Calu3 (cell line): ENCODE measurements at regions not wholly inside any gene's neighbourhood (a gene's known extent, or its start where the extent isn't known, plus 50 kb on each side); places are given as distances from the start of the nearest gene placed in this dataset.

ENCODE experiments used
- BruUV-seq: library from RNA; stranded (reverse); fragments of 400-500 nt; replicated peaks from 2 replicates; lab custom pipeline; 2021; lab: Mats Ljungman, UMichigan
- CTCF ChIA-PET: fragments of 300-600 bp; sonication (Branson Sonifier 250); formaldehyde crosslinking; loops from one replicate; lab custom pipeline; 2022; ENCODE audit warnings: antibody characterized with exemption; lab: Charles Lee
- DNase-seq: peaks from one replicate; pipeline ENCODE4 v3.0.0; 2022
- H3K27ac Mint-ChIP-seq: one replicate; pipeline ENCODE4 v1.8.0; 2022; ENCODE audit warnings: mixed read lengths; ENCODE audit not compliant: unreplicated experiment
- H3K27me3 Mint-ChIP-seq: one replicate; pipeline ENCODE4 v1.8.0; 2022; ENCODE audit warnings: mixed read lengths; ENCODE audit not compliant: unreplicated experiment
- H3K36me3 Mint-ChIP-seq: one replicate; pipeline ENCODE4 v1.8.0; 2022; ENCODE audit warnings: mild to moderate bottlenecking, moderate library complexity, mixed read lengths; ENCODE audit not compliant: insufficient read depth, unreplicated experiment
- H3K4me1 Mint-ChIP-seq: one replicate; pipeline ENCODE4 v1.8.0; 2022; ENCODE audit warnings: mild to moderate bottlenecking, low read depth, mixed read lengths; ENCODE audit not compliant: unreplicated experiment
- H3K4me3 Mint-ChIP-seq: one replicate; pipeline ENCODE4 v1.8.0; 2022; ENCODE audit warnings: mild to moderate bottlenecking, low read depth, moderate library complexity, mixed read lengths; ENCODE audit not compliant: unreplicated experiment
- H3K9me3 Mint-ChIP-seq: one replicate; pipeline ENCODE4 v1.8.0; 2022; ENCODE audit warnings: low read depth, mixed read lengths; ENCODE audit not compliant: unreplicated experiment
- intact Hi-C: fragments of 100-400 bp; cut with micrococcal nuclease; formaldehyde crosslinking; loops from one replicate; pipeline ENCODE4 v1.10.0; 2022; ENCODE audit not compliant: unreplicated experiment
- TF ChIP-seq, protein P1 (sequence below): fragments of 200-600 bp; IDR thresholded peaks from one replicate; pipeline ENCODE4 v1.8.0; 2022; ENCODE audit warnings: antibody characterized with exemption; ENCODE audit not compliant: unreplicated experiment

DNA sequence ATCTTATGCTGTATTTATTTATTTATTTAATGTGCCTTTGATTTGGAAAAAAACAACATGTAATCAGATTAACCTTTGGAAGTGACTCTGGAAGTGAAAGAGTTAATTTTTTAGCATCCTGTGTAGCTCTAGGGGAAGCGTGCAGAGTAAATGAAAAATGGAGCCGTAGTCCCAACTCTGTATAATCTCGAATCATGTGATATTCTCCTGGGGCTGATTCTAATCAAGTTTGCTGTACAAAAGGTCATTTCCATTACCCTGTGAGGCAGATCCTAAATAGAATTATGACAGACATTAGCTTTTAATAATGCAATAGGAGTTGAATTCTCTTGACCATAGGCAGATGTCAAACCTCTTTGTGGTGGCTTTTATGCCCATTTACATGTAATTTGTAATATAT, 238.6 kb upstream of the CSNK1A1L start:
- no TSS peak for BruUV-seq
- CTCF ChIA-PET: no interaction called here
- intact Hi-C loops: no loop called here
- no peak overlapping the region for H3K27ac Mint-ChIP-seq
- DNase-seq: no peak
- no peaks in the 10 kb centered on the region for H3K9me3 Mint-ChIP-seq
- no peaks in the 10 kb centered on the region for H3K36me3 Mint-ChIP-seq
- no peaks in the 10 kb centered on the region for H3K4me1 Mint-ChIP-seq
- no peak overlapping the region for H3K4me3 Mint-ChIP-seq
- no peaks in the 10 kb centered on the region for H3K27me3 Mint-ChIP-seq
- TF ChIP-seq, protein P1, sequence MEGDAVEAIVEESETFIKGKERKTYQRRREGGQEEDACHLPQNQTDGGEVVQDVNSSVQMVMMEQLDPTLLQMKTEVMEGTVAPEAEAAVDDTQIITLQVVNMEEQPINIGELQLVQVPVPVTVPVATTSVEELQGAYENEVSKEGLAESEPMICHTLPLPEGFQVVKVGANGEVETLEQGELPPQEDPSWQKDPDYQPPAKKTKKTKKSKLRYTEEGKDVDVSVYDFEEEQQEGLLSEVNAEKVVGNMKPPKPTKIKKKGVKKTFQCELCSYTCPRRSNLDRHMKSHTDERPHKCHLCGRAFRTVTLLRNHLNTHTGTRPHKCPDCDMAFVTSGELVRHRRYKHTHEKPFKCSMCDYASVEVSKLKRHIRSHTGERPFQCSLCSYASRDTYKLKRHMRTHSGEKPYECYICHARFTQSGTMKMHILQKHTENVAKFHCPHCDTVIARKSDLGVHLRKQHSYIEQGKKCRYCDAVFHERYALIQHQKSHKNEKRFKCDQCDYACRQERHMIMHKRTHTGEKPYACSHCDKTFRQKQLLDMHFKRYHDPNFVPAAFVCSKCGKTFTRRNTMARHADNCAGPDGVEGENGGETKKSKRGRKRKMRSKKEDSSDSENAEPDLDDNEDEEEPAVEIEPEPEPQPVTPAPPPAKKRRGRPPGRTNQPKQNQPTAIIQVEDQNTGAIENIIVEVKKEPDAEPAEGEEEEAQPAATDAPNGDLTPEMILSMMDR: no peak

DNA sequence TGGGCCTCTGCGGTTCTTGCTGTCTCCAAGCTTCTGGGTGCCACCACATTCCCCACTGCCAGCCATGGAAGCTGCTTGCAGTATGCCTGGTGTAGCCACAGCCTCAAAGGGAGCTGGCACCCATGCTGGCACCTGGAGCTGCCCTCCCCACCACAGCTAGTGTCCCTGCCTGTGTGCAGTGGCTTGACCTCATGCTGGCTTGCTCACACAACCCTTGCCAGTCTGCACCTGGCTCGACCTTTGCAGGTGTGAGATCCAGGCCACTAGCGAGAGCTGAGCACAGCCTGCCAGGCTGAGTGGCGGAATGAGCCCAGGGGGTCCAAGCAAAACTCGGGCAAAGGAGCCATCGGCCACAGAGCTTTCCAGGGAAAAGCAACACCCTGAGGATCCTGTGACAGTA, 236.7 kb upstream of the CSNK1A1L start:
- TF ChIP-seq, protein P1: no peak
- intact Hi-C loops: no loop called here
- no peak for DNase-seq
- Mint-ChIP-seq H3K4me1 (no peaks in the 10 kb centered on the region), H3K4me3 (no peak overlapping the region), H3K9me3 (no peaks in the 10 kb centered on the region), H3K27ac (no peak overlapping the region), H3K27me3 (no peaks in the 10 kb centered on the region), H3K36me3 (no peaks in the 10 kb centered on the region)
- CTCF ChIA-PET: no interaction called here
- BruUV-seq: no TSS peak

DNA sequence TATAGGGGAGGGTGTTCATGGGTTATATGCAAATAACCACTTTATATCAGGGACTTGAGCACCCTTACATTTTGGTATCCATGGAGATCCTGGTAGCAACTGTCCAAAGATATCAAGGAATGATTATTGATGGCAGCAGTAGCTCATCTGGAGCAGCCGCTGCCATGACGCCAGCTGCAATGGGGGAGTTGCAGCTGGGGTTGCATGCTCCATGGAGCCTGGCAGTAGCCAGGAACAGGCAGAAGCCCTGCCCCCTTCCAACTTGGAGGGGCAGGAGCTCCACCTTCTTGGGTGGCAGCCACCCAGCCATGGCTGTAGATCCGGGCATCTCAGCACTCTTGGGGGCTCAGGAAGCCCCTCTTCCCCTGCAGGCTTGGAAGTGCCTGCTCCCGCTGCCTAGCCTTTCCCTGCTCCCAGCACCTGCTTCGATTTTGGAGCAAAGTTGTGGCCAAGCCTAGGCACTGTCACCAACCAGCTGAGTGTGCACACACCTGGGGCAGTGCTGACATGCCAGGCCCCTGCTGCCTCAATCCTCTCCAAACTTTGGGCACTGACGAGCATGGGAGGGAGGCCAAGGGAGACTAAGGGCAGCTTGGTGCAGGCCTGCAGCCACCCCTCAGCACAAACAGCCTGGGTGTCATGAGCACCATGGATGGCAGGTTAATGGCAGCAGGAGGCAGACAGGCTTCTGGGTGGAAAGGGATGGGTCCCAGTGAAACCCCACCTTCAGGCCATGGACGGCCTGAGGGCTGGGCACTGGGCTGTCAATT, 235.6 kb upstream of the CSNK1A1L start:
- intact Hi-C loops: no loop called here
- no peak overlapping the region for H3K27ac Mint-ChIP-seq
- TF ChIP-seq, protein P1: no peak
- no peak overlapping the region for H3K4me3 Mint-ChIP-seq
- H3K9me3 Mint-ChIP-seq: no peaks in the 10 kb centered on the region
- no TSS peak for BruUV-seq
- DNase-seq: no peak
- no peaks in the 10 kb centered on the region for H3K4me1 Mint-ChIP-seq
- no peaks in the 10 kb centered on the region for H3K27me3 Mint-ChIP-seq
- CTCF ChIA-PET: no interaction called here
- no peaks in the 10 kb centered on the region for H3K36me3 Mint-ChIP-seq

DNA sequence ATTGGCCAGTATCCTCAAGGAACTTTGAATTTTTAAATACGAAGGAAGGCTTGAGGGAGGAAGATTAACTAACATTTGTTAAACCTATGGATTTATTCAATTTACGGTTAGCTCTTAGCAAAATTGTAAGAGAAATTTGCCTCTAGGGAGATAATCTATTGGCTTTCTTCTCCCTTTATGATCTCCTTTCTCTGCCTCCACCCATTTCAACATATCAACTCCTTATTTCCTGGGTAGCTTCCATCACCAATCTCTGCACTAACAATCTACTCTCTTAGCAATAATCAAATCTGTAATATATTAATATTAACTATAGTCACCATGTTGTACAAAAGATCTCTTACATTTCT, 233.9 kb upstream of the CSNK1A1L start:
- no peak for DNase-seq
- Mint-ChIP-seq H3K27me3 (no peaks in the 10 kb centered on the region), H3K9me3 (no peaks in the 10 kb centered on the region), H3K27ac (no peak overlapping the region), H3K36me3 (no peaks in the 10 kb centered on the region), H3K4me1 (no peaks in the 10 kb centered on the region), H3K4me3 (no peak overlapping the region)
- CTCF ChIA-PET: interaction anchor here (1.1 kb wide), 1 partner anchor 194 kb away, joined by 4 read pairs; no protein-coding TSS in a partner anchor
- TF ChIP-seq, protein P1: no peak
- no TSS peak for BruUV-seq
- intact Hi-C loops: no loop called here
